ENCODE measurements at regions not wholly inside any gene's neighbourhood (a gene's known extent, or its start where the extent isn't known, plus 50 kb on each side); places are given as distances from the start of the nearest gene placed in this dataset.
A peak's percentile ranks its signal among the peaks of the same experiment; 100 is the strongest.
"Not testable (repeated sequence)": the region's sequence is repeated elsewhere in the genome, so short reads cannot be mapped to it uniquely, and the experiment has no call there.

DNA sequence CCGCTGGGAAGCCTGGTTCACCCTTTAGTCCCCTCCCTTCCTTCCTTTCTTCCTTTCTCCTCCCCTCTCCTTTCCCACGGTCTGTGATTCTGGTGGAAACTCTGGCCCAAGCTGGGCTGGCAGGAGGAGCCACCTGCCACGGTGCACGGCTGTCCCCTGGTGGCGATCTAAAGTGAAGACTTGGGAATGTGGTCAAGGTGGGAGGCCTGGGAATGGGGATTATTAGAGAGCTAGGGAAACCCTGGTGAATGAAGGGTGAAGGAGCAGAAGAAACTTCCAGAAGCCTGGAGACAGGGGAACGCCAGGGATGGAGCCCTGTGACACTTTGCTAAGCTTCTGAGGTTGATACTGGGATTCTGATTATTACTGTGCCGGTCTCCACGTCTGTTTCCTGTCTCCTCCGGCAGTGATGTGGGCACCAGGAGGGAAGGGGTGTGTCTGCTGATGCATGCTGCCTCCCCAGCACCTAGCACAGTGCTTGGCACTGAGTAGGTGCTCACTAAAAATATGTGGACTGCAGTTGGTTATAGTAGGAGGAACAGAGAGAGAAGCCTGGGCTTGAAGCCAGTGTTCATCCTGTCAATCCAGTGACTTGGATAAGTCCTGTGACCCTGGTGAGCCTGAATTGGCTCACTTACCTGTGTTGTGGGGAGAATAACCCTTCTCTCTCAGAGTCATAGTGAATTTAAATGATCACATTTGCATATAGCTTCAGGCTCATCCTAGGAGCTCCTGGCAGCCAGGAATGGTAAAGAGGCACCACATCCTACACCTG, 71.2 kb upstream of the NBPF3 start (continued):
- TF ChIP-seq, protein P1, sequence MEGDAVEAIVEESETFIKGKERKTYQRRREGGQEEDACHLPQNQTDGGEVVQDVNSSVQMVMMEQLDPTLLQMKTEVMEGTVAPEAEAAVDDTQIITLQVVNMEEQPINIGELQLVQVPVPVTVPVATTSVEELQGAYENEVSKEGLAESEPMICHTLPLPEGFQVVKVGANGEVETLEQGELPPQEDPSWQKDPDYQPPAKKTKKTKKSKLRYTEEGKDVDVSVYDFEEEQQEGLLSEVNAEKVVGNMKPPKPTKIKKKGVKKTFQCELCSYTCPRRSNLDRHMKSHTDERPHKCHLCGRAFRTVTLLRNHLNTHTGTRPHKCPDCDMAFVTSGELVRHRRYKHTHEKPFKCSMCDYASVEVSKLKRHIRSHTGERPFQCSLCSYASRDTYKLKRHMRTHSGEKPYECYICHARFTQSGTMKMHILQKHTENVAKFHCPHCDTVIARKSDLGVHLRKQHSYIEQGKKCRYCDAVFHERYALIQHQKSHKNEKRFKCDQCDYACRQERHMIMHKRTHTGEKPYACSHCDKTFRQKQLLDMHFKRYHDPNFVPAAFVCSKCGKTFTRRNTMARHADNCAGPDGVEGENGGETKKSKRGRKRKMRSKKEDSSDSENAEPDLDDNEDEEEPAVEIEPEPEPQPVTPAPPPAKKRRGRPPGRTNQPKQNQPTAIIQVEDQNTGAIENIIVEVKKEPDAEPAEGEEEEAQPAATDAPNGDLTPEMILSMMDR (IDR thresholded peaks at IDR 0.05), result peak; percentile 91
- TF ChIP-seq, protein P2, sequence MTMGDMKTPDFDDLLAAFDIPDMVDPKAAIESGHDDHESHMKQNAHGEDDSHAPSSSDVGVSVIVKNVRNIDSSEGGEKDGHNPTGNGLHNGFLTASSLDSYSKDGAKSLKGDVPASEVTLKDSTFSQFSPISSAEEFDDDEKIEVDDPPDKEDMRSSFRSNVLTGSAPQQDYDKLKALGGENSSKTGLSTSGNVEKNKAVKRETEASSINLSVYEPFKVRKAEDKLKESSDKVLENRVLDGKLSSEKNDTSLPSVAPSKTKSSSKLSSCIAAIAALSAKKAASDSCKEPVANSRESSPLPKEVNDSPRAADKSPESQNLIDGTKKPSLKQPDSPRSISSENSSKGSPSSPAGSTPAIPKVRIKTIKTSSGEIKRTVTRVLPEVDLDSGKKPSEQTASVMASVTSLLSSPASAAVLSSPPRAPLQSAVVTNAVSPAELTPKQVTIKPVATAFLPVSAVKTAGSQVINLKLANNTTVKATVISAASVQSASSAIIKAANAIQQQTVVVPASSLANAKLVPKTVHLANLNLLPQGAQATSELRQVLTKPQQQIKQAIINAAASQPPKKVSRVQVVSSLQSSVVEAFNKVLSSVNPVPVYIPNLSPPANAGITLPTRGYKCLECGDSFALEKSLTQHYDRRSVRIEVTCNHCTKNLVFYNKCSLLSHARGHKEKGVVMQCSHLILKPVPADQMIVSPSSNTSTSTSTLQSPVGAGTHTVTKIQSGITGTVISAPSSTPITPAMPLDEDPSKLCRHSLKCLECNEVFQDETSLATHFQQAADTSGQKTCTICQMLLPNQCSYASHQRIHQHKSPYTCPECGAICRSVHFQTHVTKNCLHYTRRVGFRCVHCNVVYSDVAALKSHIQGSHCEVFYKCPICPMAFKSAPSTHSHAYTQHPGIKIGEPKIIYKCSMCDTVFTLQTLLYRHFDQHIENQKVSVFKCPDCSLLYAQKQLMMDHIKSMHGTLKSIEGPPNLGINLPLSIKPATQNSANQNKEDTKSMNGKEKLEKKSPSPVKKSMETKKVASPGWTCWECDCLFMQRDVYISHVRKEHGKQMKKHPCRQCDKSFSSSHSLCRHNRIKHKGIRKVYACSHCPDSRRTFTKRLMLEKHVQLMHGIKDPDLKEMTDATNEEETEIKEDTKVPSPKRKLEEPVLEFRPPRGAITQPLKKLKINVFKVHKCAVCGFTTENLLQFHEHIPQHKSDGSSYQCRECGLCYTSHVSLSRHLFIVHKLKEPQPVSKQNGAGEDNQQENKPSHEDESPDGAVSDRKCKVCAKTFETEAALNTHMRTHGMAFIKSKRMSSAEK (CRISPR knock-in tag; IDR thresholded peaks at IDR 0.05; ENCODE audit: borderline replicate concordance), result no peak
- TF ChIP-seq MAX (CRISPR knock-in tag; IDR thresholded peaks at IDR 0.05) (no peak), ZNF121 (CRISPR knock-in tag; IDR thresholded peaks at IDR 0.05) (0 out of 2 replicates have a peak, but pooled peaks have one; percentile 1)

- ATAC-seq; H3K4me1 Mint-ChIP-seq; H3K4me3 Mint-ChIP-seq; H3K27me3 Mint-ChIP-seq (ENCODE audit: low read depth); H3K36me3 Mint-ChIP-seq; H3K9me3 Mint-ChIP-seq; H3K27ac Mint-ChIP-seq; DNase-seq (ENCODE audit: low spot score): not testable (repeated sequence)
- peak; percentile 67; the same call in 1 of the 2 replicates for TF ChIP-seq ZNF121 (CRISPR knock-in tag; IDR thresholded peaks at IDR 0.05)
- POLR2A ChIA-PET, result interaction anchor here (0.7 to 1.2 kb wide), 4 partner anchors 14 to 156 kb away, joined by 3 to 7 read pairs (median 4); no protein-coding TSS in a partner anchor
- CTCF ChIA-PET, result interaction anchor here (0.6 to 11.0 kb wide), 62 partner anchors 8 to 734 kb away, joined by 3 to 255 read pairs (median 7); partner anchors contain the start of genes ALPL, ECE1 and NBPF3
Measured at GRCh38 chr1:21367973-21368514, 71.9 kb upstream of the NBPF3 start.

- H3K27me3 Mint-ChIP-seq (ENCODE audit: low read depth), result no peaks in the 10 kb centered on the region
- ChIA-PET POLR2A (no interaction called here), CTCF (interaction anchor here (0.6 to 11.0 kb wide), 7 partner anchors 9 to 149 kb away, joined by 3 to 255 read pairs (median 4); no protein-coding TSS in a partner anchor)
- no peak overlapping the region for H3K27ac Mint-ChIP-seq
- no peak for DNase-seq (ENCODE audit: low spot score)
- no peaks in the 10 kb centered on the region for H3K9me3 Mint-ChIP-seq
- no peak overlapping the region for H3K4me3 Mint-ChIP-seq
- ATAC-seq, result no peak
- H3K36me3 Mint-ChIP-seq, result no peaks in the 10 kb centered on the region
- 0 out of 2 replicates have a peak, but pooled peaks cover 3% of the 10 kb centered on the region for H3K4me1 Mint-ChIP-seq
- TF ChIP-seq OVOL2 (CRISPR knock-in tag; IDR thresholded peaks at IDR 0.05; ENCODE audit: borderline replicate concordance) (no peak), IRF1 (CRISPR knock-in tag; IDR thresholded peaks at IDR 0.05) (no peak), FOXJ3 (CRISPR knock-in tag; IDR thresholded peaks at IDR 0.05; ENCODE audit: borderline replicate concordance) (no peak), ATF3 (CRISPR knock-in tag; conservative IDR thresholded peaks at IDR 0.05) (no peak), MXD4 (CRISPR knock-in tag; IDR thresholded peaks at IDR 0.05; ENCODE audit: borderline replicate concordance) (no peak), FOXP4 (CRISPR knock-in tag; IDR thresholded peaks at IDR 0.05) (no peak), GRHL2 (CRISPR knock-in tag; IDR thresholded peaks at IDR 0.05; ENCODE audit: insufficient replicate concordance, severe bottlenecking) (no peak), ZNF416 (CRISPR knock-in tag; IDR thresholded peaks at IDR 0.05) (no peak), AFF4 (CRISPR knock-in tag; IDR thresholded peaks at IDR 0.05; ENCODE audit: borderline replicate concordance) (no peak)
- TF ChIP-seq, protein P3, sequence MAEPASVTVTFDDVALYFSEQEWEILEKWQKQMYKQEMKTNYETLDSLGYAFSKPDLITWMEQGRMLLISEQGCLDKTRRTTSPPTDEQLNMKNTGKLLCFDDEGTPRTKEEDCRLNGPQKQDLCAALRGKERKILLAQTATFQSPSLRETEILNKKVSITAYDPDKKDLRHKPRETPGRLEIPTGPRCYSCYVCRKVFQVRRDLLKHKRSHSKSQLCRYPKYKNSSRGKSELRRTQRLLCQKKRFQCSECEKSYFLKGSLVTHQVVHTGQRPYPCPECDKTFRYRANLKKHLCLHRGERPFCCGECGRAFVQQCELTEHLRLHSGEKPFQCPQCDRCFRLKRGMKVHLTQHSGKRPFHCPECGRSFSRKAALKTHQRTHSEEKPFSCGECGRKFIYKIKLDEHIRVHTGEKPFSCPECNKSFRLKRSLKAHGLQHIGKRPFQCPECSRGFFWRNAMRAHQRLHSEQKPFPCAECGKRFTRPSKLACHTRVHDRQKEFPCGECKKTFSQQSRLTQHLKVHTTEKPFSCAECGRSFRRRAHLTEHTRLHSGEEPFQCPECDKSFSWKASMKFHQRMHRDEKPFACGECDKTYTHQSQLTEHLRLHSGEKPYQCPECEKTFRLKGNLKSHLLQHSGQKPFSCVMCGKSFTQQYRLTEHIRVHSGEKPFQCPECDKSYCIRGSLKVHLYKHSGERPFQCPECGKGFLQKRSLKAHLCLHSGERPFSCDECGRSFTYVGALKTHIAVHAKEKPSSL (CRISPR knock-in tag; conservative IDR thresholded peaks at IDR 0.05), result no peak
Measured at GRCh38 chr1:21366288-21366687, 73.6 kb upstream of the NBPF3 start.

Data from WTC11 (cell line).